GM18511 (cell line): ENCODE measurements at regions not wholly inside any gene's neighbourhood (a gene's known extent, or its start where the extent isn't known, plus 50 kb on each side); places are given as distances from the start of the nearest gene placed in this dataset.

Experiments used
- ATAC-seq: cut with Tn5 transposase; IDR thresholded peaks from one replicate; pipeline ENCODE4 v1.9.1; 2021; ENCODE audit warnings: mild to moderate bottlenecking, moderate library complexity; ENCODE audit not compliant: unreplicated experiment

- no peak for ATAC-seq
Observed at GRCh38 chr7:10798044-10798443, 175.6 kb upstream of the PHF14 start.

- no peak for ATAC-seq
Observed at GRCh38 chr7:10799475-10799874, 174.2 kb upstream of the PHF14 start.

- no peak for ATAC-seq
Observed at GRCh38 chr7:10802011-10802410, 171.7 kb upstream of the PHF14 start.

GRCh38 chr7:10802526-10802925, 171.1 kb upstream of the PHF14 start:
- ATAC-seq = no peak

GRCh38 chr7:10803720-10804119, 170.0 kb upstream of the PHF14 start:
- no peak for ATAC-seq

- no peak for ATAC-seq
Observed at GRCh38 chr7:10804770-10805169, 168.9 kb upstream of the PHF14 start.

GRCh38 chr7:10815546-10815945, 158.1 kb upstream of the PHF14 start:
- no peak for ATAC-seq

- no peak for ATAC-seq
Observed at GRCh38 chr7:10821156-10821555, 152.5 kb upstream of the PHF14 start.

- ATAC-seq = no peak
Observed at GRCh38 chr7:10824154-10824553, 149.5 kb upstream of the PHF14 start.

- no peak for ATAC-seq
Observed at GRCh38 chr7:10838228-10838627, 135.4 kb upstream of the PHF14 start.

GRCh38 chr7:10845225-10845624, 128.4 kb upstream of the PHF14 start:
- no peak for ATAC-seq

GRCh38 chr7:10855583-10855982, 118.1 kb upstream of the PHF14 start:
- ATAC-seq = no peak

GRCh38 chr7:10860516-10860915, 113.2 kb upstream of the PHF14 start:
- no peak for ATAC-seq

- no peak for ATAC-seq
Observed at GRCh38 chr7:10863476-10863875, 110.2 kb upstream of the PHF14 start.

GRCh38 chr7:10874666-10875065, 99.0 kb upstream of the PHF14 start:
- ATAC-seq = no peak

GRCh38 chr7:10875080-10875479, 98.6 kb upstream of the PHF14 start:
- ATAC-seq = no peak

- peak; percentile 36 for ATAC-seq
Observed at GRCh38 chr7:10888861-10889260, 84.8 kb upstream of the PHF14 start.

- peak; percentile 98 for ATAC-seq
Observed at GRCh38 chr7:10889266-10889898, 84.3 kb upstream of the PHF14 start.

GRCh38 chr7:10908600-10908999, 65.1 kb upstream of the PHF14 start:
- ATAC-seq = no peak

- ATAC-seq = no peak
Observed at GRCh38 chr7:10910447-10910846, 63.2 kb upstream of the PHF14 start.

- no peak for ATAC-seq
Observed at GRCh38 chr7:10912077-10912476, 61.6 kb upstream of the PHF14 start.

- no peak for ATAC-seq
Observed at GRCh38 chr7:10913457-10913856, 60.2 kb upstream of the PHF14 start.

- ATAC-seq = no peak
Observed at GRCh38 chr7:10918093-10918590, 55.5 kb upstream of the PHF14 start.
